IMR-90 (cell line): ENCODE measurements at regions not wholly inside any gene's neighbourhood (a gene's known extent, or its start where the extent isn't known, plus 50 kb on each side); places are given as distances from the start of the nearest gene placed in this dataset.

ENCODE experiments used
- ATAC-seq: fragments of 200-7000 bp; cut with Tn5 transposase; 2 replicates; pipeline ENCODE4 v1.9.1; 2020; ENCODE audit warnings: low read depth, mild to moderate bottlenecking, moderate library complexity
- BruUV-seq: library from RNA; stranded (reverse); fragments of 400-500 nt; replicated peaks from 2 replicates; lab custom pipeline; 2021; lab: Mats Ljungman, UMichigan
- CTCF ChIA-PET: fragments of 300-600 bp; formaldehyde crosslinking; extraction: SDS; loops from one replicate; lab custom pipeline; 2021; ENCODE audit warnings: antibody characterized with exemption; lab: Yijun Ruan, JAX
- POLR2A ChIA-PET: fragments of 300-600 bp; sonication (Branson Sonifier 250); formaldehyde crosslinking; loops from one replicate; lab custom pipeline; 2022; ENCODE audit warnings: antibody characterized with exemption; ENCODE audit not compliant: unreplicated experiment; lab: Charles Lee
- DNase-seq: peaks from one replicate; pipeline ENCODE4 v3.0.0; 2013
- H2AFZ ChIP-seq: replicated peaks from 2 replicates; pipeline ENCODE3; 2013; ENCODE audit warnings: low read length, mild to moderate bottlenecking; ENCODE audit not compliant: poor library complexity
- H2AK5ac ChIP-seq: 2 replicates; pipeline ENCODE4 v1.6.1; 2013; ENCODE audit warnings: low read depth, low read length, inconsistent platforms
- H2AK9ac ChIP-seq: replicated peaks from 2 replicates; pipeline ENCODE3; 2013; ENCODE audit warnings: mild to moderate bottlenecking, low read depth, low read length, moderate library complexity; ENCODE audit not compliant: poor library complexity
- H2BK120ac ChIP-seq: 2 replicates; pipeline ENCODE4 v1.6.1; 2013; ENCODE audit warnings: low read depth, low read length, inconsistent platforms
- H2BK15ac ChIP-seq: 3 replicates; pipeline ENCODE4 v1.6.1; 2013; ENCODE audit warnings: low read depth, low read length, inconsistent platforms
- H2BK20ac ChIP-seq: 2 replicates; pipeline ENCODE4 v1.6.1; 2013; ENCODE audit warnings: low read depth, mild to moderate bottlenecking, inconsistent platforms, low read length, moderate library complexity
- H2BK5ac ChIP-seq: 2 replicates; pipeline ENCODE4 v1.6.1; 2013; ENCODE audit warnings: mild to moderate bottlenecking, low read depth, low read length, inconsistent platforms; ENCODE audit not compliant: poor library complexity, severe bottlenecking
- H3K14ac ChIP-seq: replicated peaks from 2 replicates; pipeline ENCODE4 v1.6.1; 2013; ENCODE audit warnings: low read depth, low read length, inconsistent platforms
- H3K18ac ChIP-seq: 2 replicates; pipeline ENCODE4 v1.6.1; 2013; ENCODE audit warnings: low read depth, low read length, control low read depth
- H3K23ac ChIP-seq: 2 replicates; pipeline ENCODE4 v1.6.1; 2013; ENCODE audit warnings: low read depth, low read length, inconsistent platforms
- H3K27ac ChIP-seq: 2 replicates; pipeline ENCODE4 v1.5.1; 2013; ENCODE audit warnings: mild to moderate bottlenecking, control low read depth, low read length; ENCODE audit not compliant: insufficient read depth
- H3K27me3 ChIP-seq: 2 replicates; pipeline ENCODE4 v1.6.1; 2013; ENCODE audit warnings: low read length; ENCODE audit not compliant: control insufficient read depth, insufficient read depth
- H3K36me3 ChIP-seq: 2 replicates; pipeline ENCODE4 v1.6.1; 2013; ENCODE audit warnings: low read length, mixed read lengths; ENCODE audit not compliant: control insufficient read depth, insufficient read depth
- H3K4ac ChIP-seq: 2 replicates; pipeline ENCODE4 v1.6.1; 2013; ENCODE audit warnings: low read depth, low read length, inconsistent platforms
- H3K4me1 ChIP-seq: 2 replicates; pipeline ENCODE4 v1.6.1; 2013; ENCODE audit warnings: low read length, mixed read lengths; ENCODE audit not compliant: control insufficient read depth, insufficient read depth
- H3K4me2 ChIP-seq: 2 replicates; pipeline ENCODE4 v1.6.1; 2013; ENCODE audit warnings: low read depth, mild to moderate bottlenecking, control low read depth, low read length, moderate library complexity
- H3K4me3 ChIP-seq: 2 replicates; pipeline ENCODE4 v1.5.1; 2013; ENCODE audit warnings: low read depth, mild to moderate bottlenecking, control low read depth, low read length, moderate library complexity; ENCODE audit not compliant: insufficient read depth
- H3K56ac ChIP-seq: 2 replicates; pipeline ENCODE4 v1.6.1; 2013; ENCODE audit warnings: low read length, inconsistent platforms; ENCODE audit not compliant: insufficient read depth; ENCODE audit errors: extremely low read depth
- H3K79me1 ChIP-seq, 2 experiments: 2 replicates each; pipeline ENCODE4 v1.6.1; 2013; ENCODE audit warnings: low read length in 2 of 2, inconsistent platforms in 1 of 2, low read depth in 1 of 2
- H3K9ac ChIP-seq: 2 replicates; pipeline ENCODE4 v1.6.1; 2013; ENCODE audit warnings: low read depth, low read length, control low read depth
- H3K9me1 ChIP-seq: 2 replicates; pipeline ENCODE4 v1.6.1; 2013; ENCODE audit warnings: low read length, inconsistent platforms; ENCODE audit not compliant: insufficient read depth
- H3K9me3 ChIP-seq: 2 replicates; pipeline ENCODE4 v1.6.1; 2013; ENCODE audit warnings: low read length; ENCODE audit not compliant: control insufficient read depth, insufficient read depth
- H4K20me1 ChIP-seq: 2 replicates; pipeline ENCODE4 v1.6.1; 2013; ENCODE audit warnings: low read length, inconsistent platforms; ENCODE audit not compliant: insufficient read depth
- H4K5ac ChIP-seq: 2 replicates; pipeline ENCODE4 v1.6.1; 2013; ENCODE audit warnings: mild to moderate bottlenecking, low read depth, low read length, control low read depth
- H4K8ac ChIP-seq, 2 experiments: 2 replicates each; pipeline ENCODE4 v1.6.1; 2013; ENCODE audit warnings: low read depth in 2 of 2, low read length in 2 of 2, control low read depth in 1 of 2, inconsistent platforms in 1 of 2
- H4K91ac ChIP-seq: 2 replicates; pipeline ENCODE4 v1.6.1; 2013; ENCODE audit warnings: low read depth, low read length, inconsistent platforms; ENCODE audit not compliant: insufficient read depth
- MAFK ChIP-seq: IDR thresholded peaks from 2 replicates; pipeline ENCODE4 v1.6.1; 2012; ENCODE audit warnings: low read depth, low read length, improper control_type of control experiment
- POLR2A ChIP-seq: IDR thresholded peaks from 2 replicates; pipeline ENCODE4 v1.6.1; 2012; ENCODE audit warnings: mild to moderate bottlenecking, low read depth, low read length
- RAD21 ChIP-seq: IDR thresholded peaks from 2 replicates; pipeline ENCODE4 v1.6.1; 2012; ENCODE audit warnings: low read length, improper control_type of control experiment
- WGBS, 2 experiments: methylation state at CpG; one replicate each; pipeline versions ENCODE4 v1.1.5 to v1.1.7; 2013; ENCODE audit warnings: missing lambda C conversion rate in 2 of 2; ENCODE audit not compliant: insufficient read length in 1 of 2; ENCODE audit errors: extremely low coverage in 2 of 2; 5-methylcytosine and 5-hydroxymethylcytosine counted together
- dilution Hi-C: fragments of 300-500 bp; cut with HindIII; formaldehyde crosslinking; loops from one replicate; pipeline ENCODE4 v1.14.3; 2018; ENCODE audit warnings: low sequenced_read_pairs; ENCODE audit not compliant: unreplicated experiment
- in situ Hi-C: fragments of 300-500 bp; cut with MboI; formaldehyde crosslinking; loops from 3 replicates; pipeline ENCODE4 v1.14.3; 2019; ENCODE audit warnings: low sequenced_read_pairs, inconsistent platforms, mixed read lengths
- intact Hi-C: fragments of 100-400 bp; cut with micrococcal nuclease; formaldehyde crosslinking; loops from 2 replicates; pipeline ENCODE4 v1.10.0; 2022

GRCh38 chr20:55676097-55676496, 329.2 kb downstream of the CBLN4 start:
- DNase-seq (no peak), ATAC-seq (no peak)
- H3K27ac ChIP-seq: no peak overlapping the region
- no peak overlapping the region for H3K9ac ChIP-seq
- no peak overlapping the region for H2BK20ac ChIP-seq
- no peak overlapping the region for H2BK15ac ChIP-seq
- no peaks in the 10 kb centered on the region for H4K20me1 ChIP-seq
- H2BK120ac ChIP-seq: no peak overlapping the region
- no CpG with 5 or more reads among the region's 5 CpGs for WGBS, 2 experiments
- ChIA-PET CTCF (no interaction called here), POLR2A (no interaction called here)
- no peak overlapping the region for H4K8ac ChIP-seq
- H3K9me3 ChIP-seq: peaks cover 13% of the 10 kb centered on the region; the same call in 1 of the 2 replicates
- no peak overlapping the region for H3K56ac ChIP-seq
- H3K4me3 ChIP-seq: no peak overlapping the region
- intact Hi-C loops (no loop called here), dilution Hi-C loops (no loop called here), in situ Hi-C loops (no loop called here)
- H3K79me1 ChIP-seq: no peaks in the 10 kb centered on the region
- BruUV-seq: no TSS peak
- no peak overlapping the region for H2AFZ ChIP-seq
- H3K9me1 ChIP-seq: no peaks in the 10 kb centered on the region
- H3K27me3 ChIP-seq: no peaks in the 10 kb centered on the region
- H3K23ac ChIP-seq: no peak overlapping the region
- no peak overlapping the region for H3K4me2 ChIP-seq
- no peaks in the 10 kb centered on the region for H3K36me3 ChIP-seq
- H3K18ac ChIP-seq: no peak overlapping the region
- no peak overlapping the region for H2AK9ac ChIP-seq
- no peak overlapping the region for H4K5ac ChIP-seq
- no peaks in the 10 kb centered on the region for H3K4me1 ChIP-seq
- TF ChIP-seq POLR2A: no peak
- TF ChIP-seq MAFK: 0 out of 2 replicates have a peak, but pooled peaks have one; percentile 28
- no peak for TF ChIP-seq RAD21
- no peak overlapping the region for H2AK5ac ChIP-seq
- H3K14ac ChIP-seq: no peak overlapping the region
- H4K91ac ChIP-seq: no peak overlapping the region
- H2BK5ac ChIP-seq: no peak overlapping the region
- no peak overlapping the region for H3K4ac ChIP-seq
